ENCODE measurements at regions not wholly inside any gene's neighbourhood (a gene's known extent, or its start where the extent isn't known, plus 50 kb on each side); places are given as distances from the start of the nearest gene placed in this dataset.

- no peaks in the 10 kb centered on the region for H3K27me3 ChIP-seq (ENCODE audit: control insufficient read depth in 2 of 2, insufficient read depth in 2 of 2, low read length in 2 of 2)
- DNase-seq (ENCODE audit: low read depth, low spot score) (no peak), FAIRE-seq (no peak)
- intact Hi-C loops (cut with micrococcal nuclease), result no loop called here
- H3K4me1 ChIP-seq (ENCODE audit: control insufficient read depth, extremely low read depth, insufficient read depth, low read length), result no peaks in the 10 kb centered on the region
- dilution Hi-C loops (cut with MboI; ENCODE audit: extremely low pct_ligation_motif_present, low sequenced_read_pairs), result no loop called here
- POLR2A ChIA-PET, result no interaction called here
- CTCF ChIA-PET, result interaction anchor here (1.2 to 2.5 kb wide), 2 partner anchors 12 to 15 kb away, joined by 3 to 12 read pairs; no protein-coding TSS in a partner anchor
- TF ChIP-seq JUN (IDR thresholded peaks at IDR 0.05; ENCODE audit: borderline replicate concordance, insufficient read depth, insufficient read length, low read depth) (no peak), GATA2 (IDR thresholded peaks at IDR 0.05; ENCODE audit: insufficient read depth, insufficient read length, low read depth, low read length) (no peak), POLR2A (IDR thresholded peaks at IDR 0.05; ENCODE audit: low read depth, low read length) (no peak), POLR2AphosphoS5 (IDR thresholded peaks at IDR 0.05; ENCODE audit: insufficient read depth, low read depth, low read length) (no peak), FOS (IDR thresholded peaks at IDR 0.05; ENCODE audit: borderline replicate concordance, insufficient read depth, low read length) (no peak), CTCF (IDR thresholded peaks at IDR 0.05; ENCODE audit: extremely low read depth in 1 of 2, insufficient read depth in 1 of 2, low read depth in 1 of 2, low read length in 2 of 2) (no peak), MYC (IDR thresholded peaks at IDR 0.05; ENCODE audit: low read depth, low read length) (no peak), EZH2 (IDR thresholded peaks at IDR 0.05; ENCODE audit: borderline replicate concordance, low read depth, low read length, severe bottlenecking) (no peak), MAX (IDR thresholded peaks at IDR 0.05; ENCODE audit: insufficient read depth, insufficient read length) (no peak)
- no peaks in the 10 kb centered on the region for H3K79me2 ChIP-seq (ENCODE audit: control insufficient read depth, insufficient read depth, low read length)
- H2AFZ ChIP-seq (ENCODE audit: low read depth, low read length), result no peak overlapping the region
- no peak overlapping the region for H3K27ac ChIP-seq (ENCODE audit: insufficient read depth, low read depth, low read length)
- no TSS peak for BruUV-seq (replicated peaks)
- no peak overlapping the region for H3K4me3 ChIP-seq (replicated peaks in 1 of 3; ENCODE audit: insufficient read depth in 1 of 3, low read depth in 1 of 3, low read length in 3 of 3)
- H3K4me2 ChIP-seq (ENCODE audit: insufficient read depth, low read length), result no peak overlapping the region
- no peak overlapping the region for H3K9ac ChIP-seq (replicated peaks; ENCODE audit: extremely low read depth, insufficient read depth, low read length)
- H3K36me3 ChIP-seq (ENCODE audit: control insufficient read depth in 2 of 2, extremely low read depth in 1 of 2, insufficient read depth in 2 of 2, low read length in 2 of 2), result no peaks in the 10 kb centered on the region
- H3K9me1 ChIP-seq (replicated peaks; ENCODE audit: control insufficient read depth, extremely low read depth, insufficient read depth, low read length), result no peaks in the 10 kb centered on the region
- no peaks in the 10 kb centered on the region for H4K20me1 ChIP-seq (replicated peaks; ENCODE audit: control insufficient read depth, extremely low read depth, insufficient read depth, low read length)
- no peaks in the 10 kb centered on the region for H3K9me3 ChIP-seq (replicated peaks; ENCODE audit: control insufficient read depth, insufficient read depth, low read length)
Observed at GRCh38 chr2:126986631-126987187, 88.0 kb downstream of the TEX51 start.
